ENCODE measurements at regions not wholly inside any gene's neighbourhood (a gene's known extent, or its start where the extent isn't known, plus 50 kb on each side); places are given as distances from the start of the nearest gene placed in this dataset.

DNA sequence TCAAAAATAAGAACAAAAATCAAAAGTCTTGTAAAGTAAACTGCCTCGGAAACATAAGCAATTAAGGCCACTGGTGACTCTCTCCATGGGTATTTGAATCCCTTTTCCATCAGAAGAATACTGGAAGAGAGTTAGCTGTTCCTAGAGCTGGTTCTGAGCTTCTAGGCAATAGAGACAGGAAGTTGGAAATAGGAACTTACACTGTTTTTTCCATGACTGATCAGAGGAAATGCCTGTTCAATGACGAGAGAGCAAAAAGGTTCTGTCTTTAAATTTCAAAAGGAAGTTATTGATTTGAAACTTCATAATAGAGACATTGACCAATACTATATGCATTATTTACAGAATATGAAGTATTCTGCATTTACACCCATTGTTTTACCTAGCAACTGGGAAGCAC, 503.5 kb upstream of the ARX start:
- TF ChIP-seq, protein P1, sequence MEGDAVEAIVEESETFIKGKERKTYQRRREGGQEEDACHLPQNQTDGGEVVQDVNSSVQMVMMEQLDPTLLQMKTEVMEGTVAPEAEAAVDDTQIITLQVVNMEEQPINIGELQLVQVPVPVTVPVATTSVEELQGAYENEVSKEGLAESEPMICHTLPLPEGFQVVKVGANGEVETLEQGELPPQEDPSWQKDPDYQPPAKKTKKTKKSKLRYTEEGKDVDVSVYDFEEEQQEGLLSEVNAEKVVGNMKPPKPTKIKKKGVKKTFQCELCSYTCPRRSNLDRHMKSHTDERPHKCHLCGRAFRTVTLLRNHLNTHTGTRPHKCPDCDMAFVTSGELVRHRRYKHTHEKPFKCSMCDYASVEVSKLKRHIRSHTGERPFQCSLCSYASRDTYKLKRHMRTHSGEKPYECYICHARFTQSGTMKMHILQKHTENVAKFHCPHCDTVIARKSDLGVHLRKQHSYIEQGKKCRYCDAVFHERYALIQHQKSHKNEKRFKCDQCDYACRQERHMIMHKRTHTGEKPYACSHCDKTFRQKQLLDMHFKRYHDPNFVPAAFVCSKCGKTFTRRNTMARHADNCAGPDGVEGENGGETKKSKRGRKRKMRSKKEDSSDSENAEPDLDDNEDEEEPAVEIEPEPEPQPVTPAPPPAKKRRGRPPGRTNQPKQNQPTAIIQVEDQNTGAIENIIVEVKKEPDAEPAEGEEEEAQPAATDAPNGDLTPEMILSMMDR (IDR thresholded peaks at IDR 0.05) = no peak
- TF ChIP-seq EZH2 (IDR thresholded peaks at IDR 0.05) = no peak
